COLO668 (cell line): ENCODE measurements at regions not wholly inside any gene's neighbourhood (a gene's known extent, or its start where the extent isn't known, plus 50 kb on each side); places are given as distances from the start of the nearest gene placed in this dataset.
A peak's percentile ranks its signal among the peaks of the same experiment; 100 is the strongest.
"Not testable (repeated sequence)": the region's sequence is repeated elsewhere in the genome, so short reads cannot be mapped to it uniquely, and the experiment has no call there.

Source experiments
- DNase-seq: peaks from one replicate; lab custom pipeline; 2025; ENCODE audit not compliant: unreplicated experiment; lab: John Stamatoyannopoulos, UW

- DNase-seq: no peak
Observed at GRCh38 chr7:106583706-106584690, 77.0 kb downstream of the CCDC71L start.

- no peak for DNase-seq
Observed at GRCh38 chr7:106583100-106583499, 77.9 kb downstream of the CCDC71L start.

GRCh38 chr7:106582365-106582764 lies 78.6 kb downstream of the CCDC71L start:
- no peak for DNase-seq

GRCh38 chr7:106579086-106579485 lies 81.9 kb downstream of the CCDC71L start:
- DNase-seq: not testable (repeated sequence)

- no peak for DNase-seq
Observed at GRCh38 chr7:106575138-106575823, 85.7 kb downstream of the CCDC71L start.

GRCh38 chr7:106573738-106574137 lies 87.2 kb downstream of the CCDC71L start:
- no peak for DNase-seq

- DNase-seq: no peak
Observed at GRCh38 chr7:106573125-106573663, 87.8 kb downstream of the CCDC71L start.

GRCh38 chr7:106572394-106573124 lies 88.4 kb downstream of the CCDC71L start:
- no peak for DNase-seq

GRCh38 chr7:106571563-106571962 lies 89.4 kb downstream of the CCDC71L start:
- no peak for DNase-seq

- DNase-seq: no peak
Observed at GRCh38 chr7:106570948-106571418, 90.0 kb downstream of the CCDC71L start.

- DNase-seq: no peak
Observed at GRCh38 chr7:106570146-106570545, 90.8 kb downstream of the CCDC71L start.

GRCh38 chr7:106569500-106569929 lies 91.4 kb downstream of the CCDC71L start:
- no peak for DNase-seq

- DNase-seq: peak; percentile 12
Observed at GRCh38 chr7:106568680-106569499, 92.1 kb downstream of the CCDC71L start.

GRCh38 chr7:106568002-106568679 lies 92.8 kb downstream of the CCDC71L start:
- no peak for DNase-seq

GRCh38 chr7:106567204-106568001 lies 93.6 kb downstream of the CCDC71L start:
- DNase-seq: not testable (repeated sequence)

- no peak for DNase-seq
Observed at GRCh38 chr7:106566672-106567071, 94.3 kb downstream of the CCDC71L start.

GRCh38 chr7:106566196-106566595 lies 94.8 kb downstream of the CCDC71L start:
- no peak for DNase-seq

GRCh38 chr7:106565428-106565827 lies 95.5 kb downstream of the CCDC71L start:
- no peak for DNase-seq
